ENCODE measurements at regions not wholly inside any gene's neighbourhood (a gene's known extent, or its start where the extent isn't known, plus 50 kb on each side); places are given as distances from the start of the nearest gene placed in this dataset.

DNA sequence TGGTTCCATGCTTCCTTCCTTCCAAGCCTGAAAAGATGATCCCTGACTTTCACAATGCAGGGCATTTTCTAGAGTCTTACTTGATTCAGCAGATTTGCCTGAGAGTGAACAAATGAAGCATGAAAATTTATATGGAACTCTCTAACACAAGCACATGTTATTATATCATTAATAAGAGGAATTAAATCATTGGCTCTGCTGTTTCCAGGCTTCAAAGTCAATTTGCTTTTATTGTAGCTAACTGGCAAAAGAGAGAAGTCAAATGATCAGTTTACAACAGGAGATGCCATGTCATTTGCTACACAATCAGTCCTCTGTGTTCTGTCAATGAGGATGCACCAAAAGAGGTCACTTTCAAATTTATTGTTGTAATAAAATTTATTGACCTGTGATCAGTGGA lies 101.5 kb upstream of the UGT8 start:
- DNase-seq (ENCODE audit: extremely low read depth in 1 of 2, low read depth in 1 of 2) = no peak

DNA sequence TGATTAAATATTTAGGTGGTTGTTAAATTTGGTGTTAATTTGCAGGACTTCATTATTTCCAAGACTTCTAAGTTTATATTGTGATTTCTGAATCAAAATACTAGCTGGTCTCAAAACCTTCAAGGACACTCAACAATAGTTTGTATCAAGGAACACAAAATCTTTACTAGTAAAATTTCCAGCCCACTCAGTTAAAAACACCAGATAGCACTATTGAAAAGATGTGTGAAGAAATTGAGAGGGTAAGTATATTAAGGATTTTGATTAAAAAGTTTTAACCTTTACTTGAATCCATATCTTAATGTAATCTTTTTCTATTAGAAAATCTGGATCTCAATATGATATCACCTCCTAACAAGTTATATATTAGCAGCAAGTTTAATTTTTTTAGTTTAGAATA lies 89.3 kb upstream of the UGT8 start:
- DNase-seq (ENCODE audit: extremely low read depth in 1 of 2, low read depth in 1 of 2) = no peak

DNA sequence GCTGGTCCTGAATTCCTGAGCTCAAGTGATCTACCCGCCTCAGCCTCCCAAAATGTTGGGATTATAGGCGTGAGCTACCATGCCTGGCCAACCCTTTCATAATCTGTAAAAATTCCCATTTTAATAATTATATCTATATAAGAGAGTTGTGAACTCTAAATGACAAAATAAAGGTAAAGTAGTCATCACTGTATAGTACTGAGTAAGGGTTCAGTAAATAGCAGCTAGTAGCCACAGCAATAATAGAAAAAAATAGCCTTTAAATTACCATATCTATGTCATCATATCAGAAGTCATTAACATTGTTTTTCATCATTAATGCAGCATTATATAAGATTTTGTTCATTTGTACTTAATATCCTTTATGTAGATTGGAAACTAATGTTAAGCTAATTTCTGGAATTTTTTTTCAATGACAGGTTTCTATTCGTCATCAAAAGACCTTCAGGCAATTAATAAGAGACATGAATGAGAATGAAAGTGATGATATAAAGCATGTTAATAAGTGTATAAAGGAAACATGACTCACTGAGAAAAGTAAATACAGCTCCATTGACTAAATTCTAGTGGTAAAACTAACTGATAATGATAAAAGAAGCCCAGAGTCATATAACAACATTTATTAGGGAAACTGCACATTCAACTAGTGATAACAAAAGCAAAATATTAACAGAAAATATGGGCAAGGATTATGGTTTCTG lies 85.9 kb upstream of the UGT8 start:
- DNase-seq (ENCODE audit: extremely low read depth in 1 of 2, low read depth in 1 of 2) = no peak

DNA sequence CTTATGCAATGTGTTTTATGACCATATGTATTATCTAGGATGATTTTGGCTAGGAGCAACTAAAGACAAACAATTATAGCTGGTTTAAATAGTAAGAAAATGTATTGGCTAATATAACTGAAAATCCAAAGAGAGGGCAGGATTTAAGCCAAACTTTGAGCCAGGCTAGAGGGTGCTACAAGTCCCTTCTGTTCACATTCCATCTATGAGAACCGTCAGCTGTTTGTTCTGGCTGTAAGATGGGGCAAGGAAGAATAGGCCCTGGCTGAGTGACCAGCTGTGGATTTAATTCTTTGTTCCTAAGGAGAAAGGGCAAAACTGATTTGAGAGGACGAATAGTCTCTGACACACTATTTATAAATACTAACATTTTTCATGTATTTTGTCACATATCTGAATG lies 79.2 kb upstream of the UGT8 start:
- no peak for DNase-seq (ENCODE audit: extremely low read depth in 1 of 2, low read depth in 1 of 2)

DNA sequence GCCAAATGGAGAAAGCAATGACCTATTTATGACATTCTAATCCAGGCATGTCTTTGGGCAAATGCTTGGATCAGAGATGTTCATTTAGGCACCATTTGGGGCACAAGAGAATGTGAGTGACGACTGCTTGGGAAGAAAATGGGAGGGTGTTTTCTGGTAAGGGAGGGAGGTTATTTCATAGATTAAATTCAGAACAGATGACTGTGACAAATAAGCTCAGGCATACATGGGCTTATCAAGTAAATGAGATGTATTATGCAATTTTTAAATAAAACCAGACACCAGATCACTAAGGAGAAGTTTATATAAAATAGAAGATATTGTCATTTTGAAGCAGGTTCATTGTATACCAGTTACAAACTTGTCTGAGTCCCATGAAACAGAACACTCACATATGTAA lies 71.4 kb upstream of the UGT8 start:
- DNase-seq (ENCODE audit: extremely low read depth in 1 of 2, low read depth in 1 of 2) = no peak

DNA sequence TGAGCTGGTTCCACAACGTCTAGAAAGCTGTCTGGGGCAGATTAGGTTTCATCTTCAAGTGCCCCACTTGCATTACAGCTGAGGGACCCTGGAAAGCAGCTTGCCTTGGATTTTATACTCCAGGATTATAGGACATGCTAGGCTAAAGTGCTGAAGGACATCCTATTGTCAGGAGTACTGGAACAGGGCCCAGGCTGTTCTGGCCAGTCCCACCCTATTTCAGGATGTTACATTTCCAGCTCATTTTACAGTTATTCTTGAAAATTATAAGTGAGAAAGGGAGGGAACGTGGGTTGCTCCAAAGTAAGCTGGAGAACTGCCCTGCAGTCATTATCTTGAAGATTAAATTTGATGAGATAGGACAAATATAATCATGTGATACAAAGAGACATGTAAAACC lies 71.0 kb upstream of the UGT8 start:
- DNase-seq (ENCODE audit: extremely low read depth in 1 of 2, low read depth in 1 of 2) = no peak

DNA sequence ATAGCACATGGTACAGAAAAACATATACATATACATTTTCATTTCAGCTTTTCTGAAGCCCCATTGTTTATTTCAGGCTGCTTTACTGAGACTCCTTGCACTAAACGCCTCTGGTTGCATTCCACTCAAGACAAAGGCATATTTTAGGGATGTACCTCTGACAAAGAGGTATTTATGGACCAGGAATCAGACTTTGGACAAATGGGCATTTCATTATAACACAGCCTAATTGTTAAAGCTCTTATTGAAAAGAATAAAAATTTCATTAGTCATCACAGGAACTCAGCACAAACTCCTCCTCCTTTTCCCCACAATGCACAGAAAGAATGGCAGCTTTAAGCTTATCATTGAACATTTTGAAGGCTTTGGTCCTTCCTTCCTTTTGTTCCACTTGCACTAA lies 62.9 kb upstream of the UGT8 start:
- no peak for DNase-seq (ENCODE audit: extremely low read depth in 1 of 2, low read depth in 1 of 2)

DNA sequence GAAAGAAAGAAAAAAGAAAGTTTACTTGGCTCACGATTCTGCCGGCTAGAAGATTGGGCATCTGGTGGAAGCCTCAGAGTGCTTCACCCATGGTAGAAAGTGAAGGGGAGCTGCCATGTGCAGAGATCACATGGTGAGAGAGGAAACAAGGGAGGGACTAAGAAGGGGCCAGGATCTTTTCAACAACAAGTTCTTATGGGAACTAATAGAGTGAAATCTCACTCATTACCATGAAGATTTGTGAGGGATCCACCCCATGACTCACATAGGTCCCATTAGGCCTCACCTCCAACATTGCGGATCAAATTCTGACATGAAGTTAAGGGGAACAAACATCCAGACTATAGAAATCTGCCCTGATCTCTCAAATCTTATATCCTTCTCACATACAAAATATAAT lies 61.3 kb upstream of the UGT8 start:
- no peak for DNase-seq (ENCODE audit: extremely low read depth in 1 of 2, low read depth in 1 of 2)

DNA sequence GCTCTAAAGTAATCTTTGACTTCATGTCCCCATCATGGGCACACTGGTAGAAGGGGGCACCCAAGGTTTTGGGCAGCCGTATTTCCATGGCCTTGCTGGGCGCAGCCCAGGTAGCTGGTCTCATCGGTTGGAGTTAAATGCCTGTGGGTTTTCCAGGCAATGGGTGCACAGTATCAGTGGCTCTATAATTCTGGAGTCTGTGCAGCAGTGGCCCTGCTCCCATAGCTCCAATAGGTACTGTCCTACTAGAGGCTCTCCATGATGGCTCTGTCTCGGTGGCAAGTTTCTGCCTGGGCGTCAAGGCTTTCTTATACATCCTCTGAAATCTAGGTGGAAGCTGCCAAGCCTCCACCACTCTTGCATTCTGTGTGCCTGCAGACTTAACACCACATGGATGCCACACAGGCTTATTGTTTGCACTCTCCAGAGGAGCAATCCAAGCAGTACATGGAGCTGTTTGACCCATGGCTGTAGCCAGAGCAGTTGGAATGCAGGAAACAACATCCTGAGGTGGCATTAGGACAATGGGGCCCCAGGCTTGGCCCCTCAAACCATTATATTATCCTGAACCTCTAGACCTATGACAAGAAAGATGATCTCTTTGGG lies 60.5 kb upstream of the UGT8 start:
- no peak for DNase-seq (ENCODE audit: extremely low read depth in 1 of 2, low read depth in 1 of 2)

DNA sequence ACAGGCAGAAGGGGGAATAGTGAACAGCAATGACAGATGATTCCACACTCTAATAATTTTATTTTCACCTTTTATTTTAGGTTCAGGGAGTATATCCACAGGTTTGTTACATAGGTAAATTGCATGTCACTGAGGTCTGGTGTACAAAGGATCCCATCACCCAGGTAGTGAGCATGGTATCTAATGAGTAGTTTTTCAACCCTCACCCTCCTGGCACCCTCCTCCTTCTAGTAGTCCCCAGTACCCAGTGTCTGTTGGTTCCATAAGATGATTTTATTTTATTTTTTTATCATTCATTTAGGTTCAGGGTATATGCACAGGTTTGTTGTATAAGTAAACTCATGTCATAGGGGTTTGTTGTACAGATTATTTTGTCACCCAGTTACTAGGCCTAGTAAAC lies 58.6 kb upstream of the UGT8 start:
- DNase-seq (ENCODE audit: extremely low read depth in 1 of 2, low read depth in 1 of 2) = no peak

DNA sequence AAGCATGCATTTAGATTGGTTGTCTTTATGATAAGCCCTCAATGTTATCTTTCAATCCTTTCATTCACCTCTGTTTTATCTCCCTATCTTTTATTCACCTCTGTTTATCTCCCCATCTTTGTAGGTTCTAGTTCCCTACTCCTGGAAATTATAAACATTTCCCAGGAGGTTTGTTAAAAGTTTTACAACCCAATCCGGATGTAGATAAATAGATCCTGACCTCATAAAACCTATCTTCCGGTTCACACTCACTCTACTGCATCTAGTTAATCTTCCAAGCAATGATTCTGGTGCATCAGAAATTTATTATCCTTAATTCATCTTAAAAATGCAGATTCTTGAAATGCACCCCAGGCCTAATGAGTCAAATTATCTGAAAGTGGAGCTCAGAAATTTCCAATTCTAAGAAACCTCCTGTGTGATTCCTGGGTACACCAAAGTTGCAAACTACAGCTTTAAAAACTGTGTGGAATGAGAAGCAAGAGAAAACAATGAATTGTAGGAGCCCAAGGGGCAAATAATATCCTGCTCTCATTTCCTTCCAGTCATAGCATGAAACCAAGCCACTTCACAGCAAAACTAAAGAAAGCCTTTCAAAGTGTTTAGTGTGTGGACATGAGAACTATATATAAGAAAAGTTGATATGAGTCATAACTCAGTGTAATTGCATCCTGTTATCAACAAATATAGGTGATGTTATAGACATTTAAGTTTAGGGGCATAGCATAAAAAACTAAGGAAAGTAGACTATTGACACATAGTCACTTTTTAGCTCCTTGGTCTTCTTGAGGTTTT lies 51.1 kb upstream of the UGT8 start:
- DNase-seq (ENCODE audit: extremely low read depth in 1 of 2, low read depth in 1 of 2) = no peak

Data from stimulated activated CD8-positive, alpha-beta memory T cell treated with anti-CD3 and anti-CD28 coated beads, Interleukin-7, amount 100 ng/mL, for 48 hours (primary cell).